B cell (primary cell): ENCODE measurements at regions not wholly inside any gene's neighbourhood (a gene's known extent, or its start where the extent isn't known, plus 50 kb on each side); places are given as distances from the start of the nearest gene placed in this dataset.

Experiments
- ATAC-seq: fragments of 200-7000 bp; cut with Tn5 transposase; one replicate; pipeline ENCODE4 v1.10.0; 2021; ENCODE audit warnings: low read depth, mild to moderate bottlenecking, moderate number of reproducible peaks, moderate library complexity
- CTCF ChIA-PET: fragments of 350-600 bp; sonication (Branson Sonifier 250); formaldehyde crosslinking; loops from one replicate; lab custom pipeline; 2021; ENCODE audit warnings: antibody characterized with exemption, inconsistent platforms; lab: Charles Lee
- POLR2A ChIA-PET: fragments of 350-600 bp; sonication (Branson Sonifier 250); formaldehyde crosslinking; loops from one replicate; lab custom pipeline; 2021; ENCODE audit warnings: antibody characterized with exemption; lab: Charles Lee
- DNase-seq: peaks from one replicate; pipeline ENCODE4 v3.0.0; 2013
- H2AFZ ChIP-seq: 2 replicates; pipeline ENCODE4 v1.6.1; 2012; ENCODE audit warnings: mild to moderate bottlenecking, low read depth, low read length; ENCODE audit not compliant: insufficient read depth, poor library complexity, severe bottlenecking
- H3K27ac ChIP-seq, 2 donors: 1 replicate in 1 of 2; 2 replicates in 1 of 2; pipeline ENCODE4 v1.5.1; 2012 to 2013; ENCODE audit warnings: low read length in 2 of 2, mild to moderate bottlenecking in 2 of 2, moderate library complexity in 1 of 2
- H3K27me3 ChIP-seq, 4 experiments: fragments of 200-600 bp in 1 of 4; sonication (generic) in 1 of 4; replicated peaks in 1 of 4; 1 replicate in 2 of 4; 2 replicates in 2 of 4; pipeline versions ENCODE4 v1.6.1 to v1.7.0; 2013 to 2016; ENCODE audit warnings: low read length in 3 of 4, mild to moderate bottlenecking in 2 of 4, mixed read lengths in 1 of 4, moderate library complexity in 1 of 4; ENCODE audit not compliant: insufficient read depth in 4 of 4, control insufficient read depth in 3 of 4; ENCODE audit errors: control extremely low read depth in 1 of 4
- H3K36me3 ChIP-seq, 2 experiments: replicated peaks in 1 of 2; 1 replicate in 1 of 2; 2 replicates in 1 of 2; pipeline versions ENCODE4 v1.6.1 to v1.7.1; 2013; ENCODE audit warnings: low read length in 1 of 2; ENCODE audit not compliant: insufficient read depth in 2 of 2, control insufficient read depth in 1 of 2; ENCODE audit errors: control extremely low read depth in 1 of 2, extremely low read depth in 1 of 2
- H3K4me1 ChIP-seq, 2 donors: fragments of 200-600 bp in 1 of 2; sonication (generic) in 1 of 2; 1 replicate in 1 of 2; 2 replicates in 1 of 2; pipeline versions ENCODE4 v1.5.1 to v1.6.1; 2013 to 2017; ENCODE audit warnings: low read length in 2 of 2; ENCODE audit not compliant: control insufficient read depth in 2 of 2, insufficient read depth in 2 of 2
- H3K4me2 ChIP-seq: replicated peaks from 2 replicates; pipeline ENCODE3; 2012; ENCODE audit warnings: mild to moderate bottlenecking, low read depth, low read length; ENCODE audit not compliant: poor library complexity, severe bottlenecking
- H3K4me3 ChIP-seq, 5 experiments: fragments of 200-600 bp in 1 of 5; sonication (generic) in 1 of 5; 1 replicate in 3 of 5; 2 replicates in 2 of 5; pipeline versions ENCODE4 v1.5.1 to v1.7.0; 2011 to 2016; ENCODE audit warnings: low read length in 4 of 5, mild to moderate bottlenecking in 4 of 5, low read depth in 2 of 5, control low read depth in 1 of 5, moderate library complexity in 1 of 5; ENCODE audit not compliant: insufficient read depth in 1 of 5; ENCODE audit errors: control extremely low read depth in 1 of 5, extremely low read depth in 1 of 5
- H3K79me2 ChIP-seq: fragments of 200-600 bp; sonication (generic); one replicate; pipeline ENCODE4 v1.6.0; 2016; ENCODE audit warnings: low read length; ENCODE audit not compliant: control insufficient read depth, insufficient read depth
- H3K9ac ChIP-seq: fragments of 200-600 bp; sonication (generic); 2 replicates; pipeline ENCODE4 v1.6.1; 2017; ENCODE audit warnings: mild to moderate bottlenecking, low read length, moderate library complexity
- H3K9me3 ChIP-seq, 3 donors: one replicate each; pipeline versions ENCODE4 v1.6.1 to v1.7.1; 2013; ENCODE audit warnings: low read length in 2 of 3; ENCODE audit not compliant: control insufficient read depth in 2 of 3, insufficient read depth in 1 of 3; ENCODE audit errors: control extremely low read depth in 1 of 3
- H4K20me1 ChIP-seq: 2 replicates; pipeline ENCODE4 v1.6.0; 2012; ENCODE audit warnings: mild to moderate bottlenecking, low read length; ENCODE audit not compliant: insufficient read depth, control insufficient read depth, poor library complexity, severe bottlenecking
- H3K27ac Mint-ChIP-seq: one replicate; pipeline ENCODE4 v1.8.0; 2021; ENCODE audit warnings: mixed read lengths
- H3K27me3 Mint-ChIP-seq: one replicate; pipeline ENCODE4 v1.8.0; 2021; ENCODE audit warnings: mixed read lengths
- H3K4me1 Mint-ChIP-seq: one replicate; pipeline ENCODE4 v1.8.0; 2021; ENCODE audit warnings: mixed read lengths
- H3K4me3 Mint-ChIP-seq: one replicate; pipeline ENCODE4 v1.8.0; 2021; ENCODE audit warnings: mixed read lengths
- H3K9me3 Mint-ChIP-seq: one replicate; pipeline ENCODE4 v1.8.0; 2022; ENCODE audit warnings: mixed read lengths; ENCODE audit not compliant: insufficient read depth
- EZH2 ChIP-seq: IDR thresholded peaks from 2 replicates; pipeline ENCODE4 v1.6.1; 2012; ENCODE audit warnings: borderline replicate concordance, low read depth, mild to moderate bottlenecking, moderate library complexity, low read length; ENCODE audit not compliant: insufficient read depth, poor library complexity, severe bottlenecking
- WGBS: methylation state at CpG from one replicate; pipeline ENCODE4 v1.1.5; 2013; ENCODE audit warnings: missing lambda C conversion rate; ENCODE audit not compliant: insufficient coverage; 5-methylcytosine and 5-hydroxymethylcytosine counted together
- intact Hi-C: fragments of 100-400 bp; cut with micrococcal nuclease; formaldehyde crosslinking; loops from one replicate; pipeline ENCODE4 v1.10.0; 2022
- TF ChIP-seq, protein P1 (sequence below): fragments of 200-600 bp; IDR thresholded peaks from one replicate; pipeline ENCODE4 v1.8.0; 2022; ENCODE audit warnings: antibody characterized with exemption, mild to moderate bottlenecking

DNA sequence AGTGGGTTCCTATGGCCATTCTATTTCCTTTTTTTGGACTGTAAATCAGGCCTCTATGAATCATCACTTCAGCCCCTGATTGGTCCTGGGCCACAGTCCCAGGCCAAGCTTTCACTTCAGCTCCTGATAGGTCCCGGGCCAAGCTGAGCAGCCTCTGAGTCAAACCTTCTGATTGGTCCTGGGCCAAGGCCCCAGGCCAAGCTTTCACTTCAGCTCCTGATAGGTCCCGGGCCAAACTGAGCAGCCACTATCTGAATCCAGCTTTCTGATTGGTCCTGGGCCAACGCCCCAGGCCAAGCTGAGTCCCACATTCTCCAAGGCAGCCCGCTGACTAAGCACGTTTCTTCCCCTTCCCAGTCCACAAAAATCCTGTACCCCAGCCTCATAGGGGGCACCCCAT lies 1972.9 kb upstream of the ACO1 start:
- POLR2A ChIA-PET = no interaction called here
- intact Hi-C loops = no loop called here
- Histone ChIP-seq H3K4me3 (no peak overlapping the region), H2AFZ (no peak overlapping the region), H3K9me3 (peaks cover 6 to 7% (median 7%) of the 10 kb centered on the region in 3 donors), H3K27me3 (no peaks in the 10 kb centered on the region), H3K9ac (no peak overlapping the region), H4K20me1 (no peaks in the 10 kb centered on the region), H3K4me1 (no peaks in the 10 kb centered on the region), H3K4me2 (no peak overlapping the region), H3K79me2 (no peaks in the 10 kb centered on the region), H3K36me3 (no peaks in the 10 kb centered on the region), H3K27ac (no peak overlapping the region)
- H3K27ac Mint-ChIP-seq = no peak overlapping the region
- peaks cover 3% of the 10 kb centered on the region for H3K9me3 Mint-ChIP-seq
- H3K4me3 Mint-ChIP-seq = no peak overlapping the region
- no peaks in the 10 kb centered on the region for H3K27me3 Mint-ChIP-seq
- no peaks in the 10 kb centered on the region for H3K4me1 Mint-ChIP-seq
- WGBS = 88% methylated on average over 5 of the region's 5 CpGs
- DNase-seq (no peak), ATAC-seq (no peak)
- CTCF ChIA-PET = no interaction called here
- TF ChIP-seq, protein P1, sequence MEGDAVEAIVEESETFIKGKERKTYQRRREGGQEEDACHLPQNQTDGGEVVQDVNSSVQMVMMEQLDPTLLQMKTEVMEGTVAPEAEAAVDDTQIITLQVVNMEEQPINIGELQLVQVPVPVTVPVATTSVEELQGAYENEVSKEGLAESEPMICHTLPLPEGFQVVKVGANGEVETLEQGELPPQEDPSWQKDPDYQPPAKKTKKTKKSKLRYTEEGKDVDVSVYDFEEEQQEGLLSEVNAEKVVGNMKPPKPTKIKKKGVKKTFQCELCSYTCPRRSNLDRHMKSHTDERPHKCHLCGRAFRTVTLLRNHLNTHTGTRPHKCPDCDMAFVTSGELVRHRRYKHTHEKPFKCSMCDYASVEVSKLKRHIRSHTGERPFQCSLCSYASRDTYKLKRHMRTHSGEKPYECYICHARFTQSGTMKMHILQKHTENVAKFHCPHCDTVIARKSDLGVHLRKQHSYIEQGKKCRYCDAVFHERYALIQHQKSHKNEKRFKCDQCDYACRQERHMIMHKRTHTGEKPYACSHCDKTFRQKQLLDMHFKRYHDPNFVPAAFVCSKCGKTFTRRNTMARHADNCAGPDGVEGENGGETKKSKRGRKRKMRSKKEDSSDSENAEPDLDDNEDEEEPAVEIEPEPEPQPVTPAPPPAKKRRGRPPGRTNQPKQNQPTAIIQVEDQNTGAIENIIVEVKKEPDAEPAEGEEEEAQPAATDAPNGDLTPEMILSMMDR = no peak
- no peak for TF ChIP-seq EZH2

DNA sequence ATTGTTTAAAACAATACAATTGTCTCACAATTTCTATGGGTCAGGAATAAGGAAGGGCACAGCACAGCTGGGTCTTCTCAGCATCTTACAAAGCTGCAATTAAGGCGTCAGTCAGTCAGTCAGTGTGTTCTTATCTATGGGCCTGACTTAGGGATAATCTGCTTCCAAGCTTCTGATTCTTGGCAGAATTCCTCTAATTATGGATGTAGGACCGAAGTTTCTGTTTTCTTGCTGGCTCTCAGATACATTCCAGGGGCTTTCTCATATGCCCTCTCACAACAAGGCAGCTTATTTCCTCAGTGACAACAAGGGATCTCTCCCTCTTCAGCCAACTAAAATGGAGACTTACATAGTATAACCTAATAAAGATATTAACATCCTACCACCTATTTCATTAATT lies 1925.3 kb upstream of the ACO1 start:
- ChIA-PET POLR2A (no interaction called here), CTCF (no interaction called here)
- Histone ChIP-seq H3K4me3 (no peak overlapping the region), H3K9me3 (no peaks in the 10 kb centered on the region), H3K4me2 (no peak overlapping the region), H3K4me1 (no peaks in the 10 kb centered on the region), H3K27me3 (no peaks in the 10 kb centered on the region), H3K27ac (no peak overlapping the region), H3K79me2 (no peaks in the 10 kb centered on the region), H2AFZ (no peak overlapping the region), H4K20me1 (no peaks in the 10 kb centered on the region), H3K9ac (no peak overlapping the region), H3K36me3 (no peaks in the 10 kb centered on the region)
- ATAC-seq (no peak), DNase-seq (no peak)
- TF ChIP-seq EZH2 = no peak
- TF ChIP-seq, protein P1 = no peak
- intact Hi-C loops = no loop called here
- H3K4me3 Mint-ChIP-seq = no peak overlapping the region
- no peak overlapping the region for H3K27ac Mint-ChIP-seq
- no CpG with 5 or more reads among the region's 2 CpGs for WGBS
- no peaks in the 10 kb centered on the region for H3K9me3 Mint-ChIP-seq
- H3K4me1 Mint-ChIP-seq = no peaks in the 10 kb centered on the region
- H3K27me3 Mint-ChIP-seq = no peaks in the 10 kb centered on the region
